HG03558 (cell line): ENCODE measurements at regions not wholly inside any gene's neighbourhood (a gene's known extent, or its start where the extent isn't known, plus 50 kb on each side); places are given as distances from the start of the nearest gene placed in this dataset.
"Not testable (repeated sequence)": the region's sequence is repeated elsewhere in the genome, so short reads cannot be mapped to it uniquely, and the experiment has no call there.

Experiments used
- ATAC-seq: cut with Tn5 transposase; IDR thresholded peaks from one replicate; pipeline ENCODE4 v1.9.1; 2021; ENCODE audit warnings: moderate number of reproducible peaks; ENCODE audit not compliant: unreplicated experiment; ENCODE audit errors: extremely low read depth

DNA sequence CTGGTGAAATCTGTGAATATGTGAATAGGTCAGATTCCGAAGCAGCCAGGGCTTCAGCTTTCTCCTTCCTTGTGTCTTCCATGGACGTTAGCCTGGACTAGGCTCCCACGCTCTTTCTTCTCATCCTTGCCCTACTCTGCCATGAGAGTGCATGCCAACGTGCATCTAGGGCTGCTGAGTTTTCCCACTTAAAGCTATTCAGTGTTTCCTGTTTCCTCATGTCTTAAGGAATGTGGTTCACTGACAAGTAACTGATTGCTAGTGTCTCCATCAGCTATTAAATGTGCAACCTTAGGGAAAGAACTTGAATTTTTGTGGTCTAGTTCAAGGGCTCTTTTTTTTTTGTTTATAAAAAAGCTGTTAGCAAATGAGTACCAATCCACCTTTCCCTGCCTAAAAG lies 642.3 kb upstream of the LINC00305 start:
- ATAC-seq = no peak

DNA sequence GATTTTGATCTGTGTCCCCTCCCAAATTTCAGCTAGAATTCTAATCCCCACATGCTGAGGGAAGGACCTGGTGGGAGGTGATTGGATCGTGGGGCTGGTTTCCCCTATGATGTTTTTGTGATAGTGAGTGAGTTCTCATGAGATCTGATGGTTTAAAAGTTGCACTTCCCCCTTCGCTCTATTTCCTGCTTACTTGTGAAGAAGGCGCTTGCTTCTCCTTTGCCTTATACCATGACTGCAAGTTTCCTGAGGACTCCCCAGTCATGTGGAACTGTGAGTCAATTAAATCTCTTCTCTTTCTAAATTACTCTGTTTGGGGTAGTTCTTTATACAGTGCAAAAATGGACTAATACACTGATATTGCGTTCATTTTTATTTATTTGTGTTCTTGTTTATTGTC lies 636.8 kb upstream of the LINC00305 start:
- no peak for ATAC-seq

DNA sequence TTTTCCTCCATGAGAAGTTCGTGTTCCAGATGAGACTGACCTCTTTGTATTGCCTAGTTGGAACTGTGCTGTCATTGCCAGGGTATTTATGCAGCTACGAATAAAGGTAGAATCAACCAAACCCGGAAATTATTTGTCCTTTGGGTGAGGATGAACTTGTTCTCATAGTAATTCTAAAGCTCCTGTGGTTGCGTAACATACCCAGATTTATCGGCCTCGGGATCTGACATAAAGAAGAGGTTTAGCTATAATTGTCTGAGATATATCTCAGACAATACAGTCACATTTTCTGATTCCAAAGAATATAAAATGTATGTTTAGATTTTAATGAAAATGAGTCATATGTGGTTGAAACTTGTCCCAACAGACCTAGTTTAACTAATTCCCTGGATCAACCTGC lies 628.7 kb upstream of the LINC00305 start:
- no peak for ATAC-seq

DNA sequence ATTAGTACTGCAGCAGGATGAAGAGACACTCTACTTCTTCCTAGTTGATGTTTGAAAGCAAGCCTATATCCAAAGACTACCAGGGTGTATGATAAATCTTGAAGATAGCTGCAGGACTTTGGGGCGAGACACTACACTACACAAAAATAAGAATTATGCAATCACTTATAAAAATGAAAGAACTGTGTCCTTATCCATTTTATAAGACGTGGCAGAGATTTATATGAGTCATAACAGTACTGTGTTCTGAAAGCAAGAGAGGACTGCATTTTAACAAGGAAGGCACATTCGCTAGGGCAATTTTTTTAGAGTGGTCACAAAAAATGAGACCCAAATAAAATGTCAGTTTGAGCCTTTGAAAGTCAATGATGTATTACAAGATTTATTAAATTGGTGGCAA lies 617.0 kb upstream of the LINC00305 start:
- no peak for ATAC-seq

DNA sequence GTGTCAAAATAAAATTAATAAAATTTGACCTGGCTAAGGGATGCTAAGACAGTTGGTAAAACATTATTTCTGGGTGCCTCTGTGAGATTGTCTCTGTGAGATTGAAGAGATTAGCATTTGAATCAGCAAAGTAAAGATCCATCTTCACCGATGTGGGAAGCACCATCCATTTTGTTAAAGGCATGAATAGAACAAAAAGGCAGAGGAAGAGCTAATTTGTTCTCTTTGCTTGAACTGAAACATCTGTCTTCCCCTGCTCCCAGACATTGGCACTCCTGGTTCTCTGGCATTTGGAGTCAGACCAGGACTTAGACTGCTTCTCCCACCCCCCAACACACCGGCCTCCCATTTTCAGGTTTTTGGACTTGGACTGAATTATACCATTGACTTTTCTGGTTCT lies 603.8 kb upstream of the LINC00305 start:
- no peak for ATAC-seq

DNA sequence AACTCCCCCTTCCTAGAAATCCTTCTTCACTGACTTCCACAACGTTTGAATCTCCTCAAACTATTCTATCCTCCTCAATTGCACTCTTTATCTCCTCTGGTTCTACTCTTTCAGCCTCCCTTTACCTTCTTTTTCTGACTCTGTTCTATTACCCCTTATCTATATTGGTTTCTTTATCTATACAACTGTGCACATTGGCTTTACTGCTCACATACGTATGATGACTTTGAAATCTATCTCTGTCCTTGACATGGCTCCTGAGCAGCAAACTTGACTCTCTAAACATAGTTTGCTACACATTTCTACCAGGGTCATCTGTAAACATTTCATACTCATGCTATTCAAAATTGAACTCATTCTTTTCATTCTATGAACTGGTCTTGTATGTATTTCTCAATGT lies 601.0 kb upstream of the LINC00305 start:
- ATAC-seq = no peak

DNA sequence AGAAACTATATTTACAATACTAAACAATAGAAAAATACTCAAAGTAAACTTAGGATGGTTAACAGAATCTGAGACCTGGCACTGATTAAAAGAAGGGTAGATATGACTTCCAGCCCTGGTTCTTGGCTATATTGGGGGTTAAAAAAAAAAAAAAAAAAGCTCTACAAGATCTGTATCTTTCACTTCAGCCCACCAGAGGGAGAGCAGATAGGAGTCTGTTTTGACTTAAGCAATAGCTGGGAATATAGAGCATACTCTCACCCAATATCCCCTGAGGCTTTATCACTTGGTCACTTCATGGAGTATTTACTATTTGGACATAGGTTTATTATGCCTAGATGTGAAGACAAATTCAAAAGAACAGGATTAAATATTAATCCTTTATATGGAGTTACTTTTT lies 598.9 kb upstream of the LINC00305 start:
- ATAC-seq = no peak

DNA sequence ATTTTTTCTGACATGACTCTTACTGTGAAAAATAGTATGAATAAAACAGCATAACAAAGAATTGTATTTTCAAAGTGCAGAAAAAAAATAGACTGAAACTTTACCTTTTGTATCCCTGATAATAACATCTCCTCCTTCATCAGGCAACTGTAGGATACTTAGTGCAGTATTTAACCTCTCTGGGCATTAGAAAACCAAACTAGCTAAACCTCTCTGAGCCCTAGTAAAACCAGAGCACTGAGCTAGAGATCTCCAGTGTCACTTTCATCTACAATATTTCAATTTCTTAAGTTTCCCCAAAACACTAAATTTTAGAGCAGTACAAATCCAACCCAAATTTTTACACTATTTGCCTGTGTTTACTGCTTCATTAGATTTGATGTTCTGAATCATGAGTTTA lies 594.0 kb upstream of the LINC00305 start:
- no peak for ATAC-seq

DNA sequence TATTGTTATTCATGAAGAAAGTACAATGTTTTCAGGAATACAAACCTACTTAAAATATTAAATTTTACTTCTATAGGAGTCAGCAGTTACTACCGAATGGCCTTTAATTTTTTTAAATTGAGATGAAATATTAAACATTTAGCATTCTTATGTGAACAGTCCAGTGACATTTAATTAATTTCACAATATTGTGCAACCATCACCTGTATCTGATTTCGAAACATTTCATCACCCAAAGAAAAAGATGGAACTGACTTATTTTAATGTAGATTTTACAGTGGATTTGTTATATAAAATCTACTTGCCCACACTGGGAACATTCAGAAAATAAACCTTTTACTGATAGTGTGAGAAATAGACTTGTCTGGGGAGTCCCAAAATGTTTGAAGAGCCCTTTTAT lies 585.2 kb upstream of the LINC00305 start:
- ATAC-seq = no peak

DNA sequence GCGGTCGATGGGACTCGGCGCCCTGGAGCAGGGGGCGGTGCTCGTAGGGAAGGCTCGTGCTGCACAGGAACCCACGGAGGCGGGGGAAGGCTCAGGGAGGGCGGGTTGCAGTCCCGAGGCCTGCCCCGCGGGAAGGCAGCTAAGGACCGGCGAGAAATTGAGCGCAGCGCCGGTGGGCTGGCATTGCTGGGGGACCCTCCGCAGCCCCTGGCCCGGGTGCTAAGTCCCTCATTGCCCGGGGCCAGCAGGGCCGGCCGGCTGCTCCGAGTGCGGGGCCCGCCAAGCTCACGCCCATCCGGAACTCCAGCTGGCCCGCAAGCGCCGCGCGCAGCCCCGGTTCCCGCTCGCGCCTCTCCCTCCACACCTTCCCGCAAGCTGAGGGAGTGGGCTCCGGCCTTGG lies 576.8 kb upstream of the LINC00305 start:
- not testable (repeated sequence) for ATAC-seq

DNA sequence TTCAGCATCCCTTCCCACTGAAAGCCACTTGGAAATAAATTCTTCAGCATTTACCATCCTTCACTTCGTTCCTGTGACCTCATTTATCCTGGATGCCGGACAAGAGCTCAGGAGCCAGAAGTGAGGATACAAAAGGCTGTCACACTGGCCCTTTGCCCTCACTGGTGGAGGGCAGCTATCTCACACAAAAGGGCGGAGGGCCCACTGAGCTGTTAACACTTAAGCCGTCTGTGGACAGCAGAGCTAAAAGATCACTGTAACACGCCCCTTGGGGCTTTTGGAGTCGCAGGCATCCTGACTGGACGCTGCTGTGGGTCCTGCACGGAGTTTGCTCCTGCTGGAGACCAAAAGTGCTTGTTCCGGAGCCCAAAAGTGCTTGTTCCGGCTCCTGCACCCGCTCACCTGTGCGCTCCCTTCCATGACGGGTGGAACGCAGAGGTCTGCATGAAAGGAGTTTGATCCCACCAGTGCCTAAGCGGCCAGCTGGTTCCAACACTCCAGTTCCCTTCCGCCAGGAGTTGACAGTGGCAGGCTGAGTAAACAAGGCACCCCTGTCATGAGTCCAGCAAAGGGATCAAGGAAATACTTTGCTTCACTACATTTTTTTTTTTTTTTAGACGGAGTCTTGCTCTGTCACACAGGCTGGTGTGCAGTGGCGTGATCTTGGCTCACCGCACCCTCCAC lies 572.0 kb upstream of the LINC00305 start:
- ATAC-seq = no peak

DNA sequence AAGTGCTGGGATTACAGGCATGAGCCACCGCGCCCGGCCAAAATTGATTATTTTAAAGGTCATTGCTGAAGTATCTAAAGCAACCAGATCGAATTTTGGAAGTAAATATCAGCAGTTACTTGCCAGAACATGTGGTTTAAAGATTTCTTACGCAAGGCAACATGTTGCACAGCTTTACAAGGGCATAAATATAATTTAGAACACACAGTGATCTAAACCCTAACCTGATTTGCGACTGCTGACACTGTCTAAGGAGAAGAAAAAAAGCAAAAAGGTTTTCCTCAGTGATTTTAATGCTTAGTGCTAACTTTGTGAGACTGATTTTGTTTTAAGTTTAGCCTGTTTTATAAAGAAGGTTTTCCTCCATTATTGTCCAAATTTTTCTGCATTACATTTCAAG lies 569.9 kb upstream of the LINC00305 start:
- no peak for ATAC-seq

DNA sequence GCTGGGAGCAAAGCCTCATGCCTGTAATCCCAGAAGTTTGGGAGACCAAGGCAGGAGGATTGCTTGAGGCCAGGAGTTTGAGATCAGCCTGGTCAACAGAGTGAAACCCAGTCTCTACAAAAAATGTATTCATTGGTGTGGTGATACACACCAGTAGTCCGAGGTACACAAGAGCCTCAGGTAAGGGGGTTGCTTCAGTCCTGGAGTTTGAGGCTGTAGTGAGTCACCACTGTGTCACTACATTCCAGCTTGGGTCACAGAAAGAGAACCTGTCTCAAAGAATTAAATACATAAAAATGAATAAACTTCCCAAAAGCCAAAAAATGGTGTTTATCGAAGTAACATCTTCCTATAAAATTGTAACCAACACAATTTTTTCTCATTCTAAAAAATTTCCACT lies 568.1 kb upstream of the LINC00305 start:
- ATAC-seq = no peak

DNA sequence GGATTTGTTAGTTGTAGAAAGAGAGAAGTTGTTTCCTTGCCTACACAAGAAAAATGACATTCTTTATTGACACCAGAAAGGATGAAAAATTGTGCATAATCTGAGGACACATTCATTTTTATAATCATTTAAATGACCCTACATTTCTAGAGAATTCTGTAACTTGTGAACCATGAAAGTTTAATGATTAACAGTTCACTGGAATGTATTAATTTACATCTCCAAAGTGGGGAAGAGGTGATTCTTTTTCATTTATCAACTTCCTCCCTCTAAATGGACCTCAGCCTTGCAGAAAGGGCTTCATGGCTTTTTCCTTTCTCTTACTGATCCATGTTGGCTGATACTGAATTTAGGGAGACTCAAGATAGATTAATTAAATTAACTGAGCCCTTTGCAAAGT lies 565.2 kb upstream of the LINC00305 start:
- no peak for ATAC-seq

DNA sequence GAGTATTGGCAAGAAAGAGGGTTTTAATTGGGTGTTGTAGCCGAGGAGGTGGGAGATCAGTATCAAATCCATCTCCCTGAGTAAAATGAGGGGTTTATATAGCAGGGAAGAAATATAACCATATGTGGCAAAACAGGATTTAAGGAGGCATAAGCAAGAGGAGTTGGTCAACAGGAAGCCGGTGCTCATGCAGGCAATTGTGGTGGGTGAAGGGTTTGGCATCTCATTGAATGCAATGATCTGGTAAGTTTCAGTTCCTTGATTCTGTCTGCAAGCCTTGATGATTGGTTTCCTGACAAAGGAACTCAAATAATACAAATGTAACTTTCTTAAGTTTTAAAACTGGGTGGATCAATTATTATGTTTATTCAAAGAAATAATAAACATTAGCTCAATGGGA lies 564.4 kb upstream of the LINC00305 start:
- no peak for ATAC-seq

DNA sequence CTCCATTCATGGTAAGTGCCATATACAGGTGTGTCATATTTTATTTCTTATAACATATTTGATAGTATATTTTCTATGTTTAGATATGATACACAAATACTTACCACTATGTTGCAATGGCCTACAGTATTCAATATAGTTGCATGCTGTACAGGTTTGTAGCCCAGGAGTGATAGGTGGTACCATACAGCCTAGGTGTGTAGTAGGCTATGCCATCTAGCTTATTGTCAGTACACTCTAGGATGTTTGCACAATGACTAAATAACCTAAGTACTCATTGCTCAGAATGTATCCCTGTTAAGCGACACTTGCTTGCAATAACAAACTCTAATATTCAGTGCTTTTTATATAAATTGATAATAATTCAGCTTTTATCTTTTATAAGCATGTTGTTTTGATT lies 563.1 kb upstream of the LINC00305 start:
- no peak for ATAC-seq

DNA sequence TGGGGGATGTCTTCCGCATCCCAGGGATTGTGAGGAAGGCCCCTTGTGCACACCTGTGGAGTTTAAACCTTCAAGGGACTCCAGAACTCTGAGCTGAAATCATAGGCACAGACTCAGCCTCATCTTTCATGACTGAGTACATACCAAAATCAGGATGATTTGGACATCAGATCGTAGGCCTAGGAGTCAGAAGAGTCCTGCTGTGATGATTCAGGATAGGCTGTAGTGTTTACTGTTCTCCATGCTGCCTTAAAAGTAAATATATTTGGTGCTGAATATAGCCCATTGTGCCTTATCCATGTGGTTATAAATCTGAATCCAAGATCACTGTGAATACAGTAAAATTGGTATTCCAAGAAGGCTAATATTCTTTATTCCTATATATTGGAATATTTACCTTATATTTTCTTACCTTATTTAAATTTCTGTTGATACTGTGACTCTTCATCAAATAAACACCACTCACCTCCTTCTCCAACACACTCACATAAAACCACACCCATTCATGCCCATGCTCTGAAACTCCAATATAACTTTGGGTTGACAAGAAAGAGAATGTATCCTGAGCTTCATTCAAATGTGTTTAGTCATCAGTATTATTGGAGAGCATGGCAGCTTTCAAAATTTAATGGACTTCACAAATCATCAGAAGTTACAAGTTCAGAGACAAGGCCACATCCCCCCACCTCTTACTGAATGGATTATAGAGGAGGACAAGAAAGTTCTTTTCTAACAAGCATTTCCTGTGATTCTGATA lies 561.4 kb upstream of the LINC00305 start:
- ATAC-seq = no peak

DNA sequence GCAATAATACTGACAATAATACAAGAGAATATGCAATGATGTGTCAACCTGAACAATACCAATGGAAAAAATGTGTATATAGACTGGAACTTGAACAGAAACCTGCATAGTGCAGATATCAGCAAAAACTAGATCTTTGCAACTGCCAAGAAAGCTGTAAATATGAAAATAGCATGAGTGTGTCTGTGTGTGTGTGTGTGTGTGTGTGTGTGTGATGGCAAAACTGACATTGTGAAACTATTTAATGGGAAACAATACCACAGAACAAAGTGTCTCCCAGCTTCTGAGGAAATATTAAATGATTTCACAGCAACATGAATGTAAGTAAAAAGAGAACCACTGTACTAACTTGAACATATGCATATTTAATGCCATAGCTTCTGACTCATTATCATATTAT lies 558.2 kb upstream of the LINC00305 start:
- no peak for ATAC-seq

DNA sequence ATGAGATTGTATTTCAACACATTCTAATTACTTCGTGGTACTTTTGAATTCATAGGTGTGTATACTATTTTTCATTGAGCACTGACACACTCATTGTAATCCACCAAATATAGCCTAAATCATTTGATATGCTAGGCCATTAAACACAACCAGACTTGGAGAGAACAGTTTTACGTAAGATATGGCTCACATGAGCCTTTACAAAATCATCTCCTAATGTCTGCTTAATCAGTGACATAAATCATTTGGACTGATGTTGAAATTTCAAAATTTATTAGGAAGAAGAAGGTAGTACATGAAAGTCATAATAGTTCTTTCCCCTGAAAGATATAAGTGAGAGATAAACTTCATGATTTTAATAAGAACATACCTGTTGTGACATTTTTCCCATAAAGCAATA lies 550.2 kb upstream of the LINC00305 start:
- ATAC-seq = no peak

DNA sequence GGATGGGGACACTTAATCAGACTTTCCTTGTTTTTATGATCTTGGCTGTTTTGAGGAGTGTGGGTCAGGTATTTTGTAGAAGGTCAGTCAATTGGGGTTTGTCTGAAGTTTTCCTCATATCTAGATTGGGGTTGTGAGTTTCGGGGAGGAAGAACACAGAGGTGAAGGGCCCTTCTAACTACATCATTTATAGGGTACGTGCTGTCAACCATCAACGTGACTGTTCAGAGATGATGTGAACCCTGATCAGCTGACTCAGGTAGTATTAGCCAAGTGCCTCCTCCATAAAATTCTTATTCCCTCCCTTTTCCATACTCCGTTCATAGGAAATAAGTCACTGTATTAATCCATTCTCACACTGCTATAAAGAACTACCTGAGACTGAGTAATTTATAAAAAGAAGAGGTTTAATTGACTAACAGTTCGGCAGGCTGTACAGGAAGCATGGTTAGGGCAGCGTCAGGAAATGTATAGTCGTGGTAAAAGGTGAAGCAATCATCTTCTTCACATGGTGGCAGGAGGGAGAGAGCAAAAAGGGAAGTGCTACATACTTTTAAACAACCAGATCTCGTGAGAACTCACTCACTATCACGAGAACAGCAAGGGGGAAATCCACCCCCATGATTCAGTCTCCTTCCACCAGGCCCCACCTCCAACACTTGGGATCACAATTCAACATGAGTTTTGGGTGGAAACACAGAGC lies 547.1 kb upstream of the LINC00305 start:
- ATAC-seq = no peak

DNA sequence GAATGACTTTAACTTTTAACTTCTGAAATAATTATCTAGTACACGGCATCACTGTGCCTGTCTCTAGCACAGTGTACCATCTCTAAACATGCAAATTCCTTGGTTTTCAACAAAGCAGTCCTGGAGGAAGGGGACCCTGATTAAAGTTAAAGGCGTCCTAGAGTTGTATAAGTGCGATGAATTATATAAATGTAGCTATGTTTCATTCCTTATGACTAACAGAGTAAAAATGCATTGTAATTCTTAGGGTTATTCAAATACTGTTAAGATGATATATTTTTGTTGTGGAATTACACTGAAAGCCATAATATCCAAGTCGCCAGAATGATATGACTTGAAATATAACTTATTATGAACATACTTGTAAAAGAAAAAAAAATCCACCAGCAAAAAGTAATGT lies 544.9 kb upstream of the LINC00305 start:
- no peak for ATAC-seq

DNA sequence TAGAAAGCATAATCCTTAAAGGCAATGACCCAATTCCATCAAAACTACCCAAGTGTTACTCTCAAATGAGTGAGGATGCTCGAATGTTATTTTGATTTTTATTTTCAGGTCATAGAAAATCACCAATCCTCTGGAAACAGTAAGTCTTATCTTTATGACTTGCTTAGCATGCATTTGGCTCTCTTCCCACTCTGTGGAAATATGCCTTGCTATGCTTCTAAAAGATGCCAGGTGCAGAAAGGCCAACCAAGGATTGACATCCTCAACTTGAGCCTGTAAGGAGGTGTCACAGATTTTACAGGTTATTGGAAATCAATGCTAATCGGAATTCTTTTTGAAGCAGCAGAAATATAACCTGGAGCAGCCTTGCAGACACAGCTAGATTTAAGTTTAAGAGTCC lies 543.9 kb upstream of the LINC00305 start:
- ATAC-seq = no peak
